ENCODE measurements at regions not wholly inside any gene's neighbourhood (a gene's known extent, or its start where the extent isn't known, plus 50 kb on each side); places are given as distances from the start of the nearest gene placed in this dataset.

DNA sequence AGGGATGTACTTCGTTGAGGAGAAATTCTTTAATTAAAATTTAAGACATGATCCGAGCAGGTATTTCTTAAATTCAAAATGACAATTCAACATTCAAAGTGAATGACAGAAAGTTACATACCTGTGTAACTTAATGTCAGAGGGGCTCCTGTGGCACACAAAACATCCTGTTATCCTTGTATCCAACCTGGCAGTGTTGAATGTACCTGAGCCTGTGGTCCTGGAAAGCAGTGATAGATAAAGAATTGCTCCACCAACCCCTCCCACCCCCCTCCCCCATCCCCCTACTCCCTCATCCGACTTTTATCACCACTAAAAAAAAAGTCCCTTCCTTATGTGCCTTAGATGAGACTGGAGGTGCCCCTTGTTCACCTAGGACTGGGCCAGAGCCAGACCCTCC lies 119.4 kb upstream of the ADCY1 start:
- peaks cover 4 to 11% of the 10 kb centered on the region in 2 experiments for H3K27me3 ChIP-seq (ENCODE audit: control insufficient read depth in 1 of 2, insufficient read depth in 2 of 2, low read length in 2 of 2)
- H3K4me3 Mint-ChIP-seq = no peak overlapping the region
- intact Hi-C loops (cut with DNase I, micrococcal nuclease) = no loop called here
- H3K4me1 ChIP-seq (ENCODE audit: insufficient read depth, low read length) = no peaks in the 10 kb centered on the region
- no peak for DNase-seq
- H3K9me3 ChIP-seq (ENCODE audit: control insufficient read depth in 1 of 2, insufficient read depth in 1 of 2, low read length in 2 of 2) = peaks cover 0 to 4% of the 10 kb centered on the region in 2 experiments
- peaks cover 39% of the 10 kb centered on the region for H3K27me3 Mint-ChIP-seq
- H3K27ac Mint-ChIP-seq = no peak overlapping the region
- no peaks in the 10 kb centered on the region for H3K4me1 Mint-ChIP-seq (ENCODE audit: low read depth)
- ChIA-PET CTCF (no interaction called here), POLR2A (no interaction called here)
- no peak for ATAC-seq (ENCODE audit: poor library complexity)
- no peak overlapping the region for H3K27ac ChIP-seq (ENCODE audit: low read depth in 1 of 2, low read length in 2 of 2)
- no peaks in the 10 kb centered on the region for H3K36me3 ChIP-seq (ENCODE audit: insufficient read depth, low read length)
- H3K36me3 Mint-ChIP-seq (ENCODE audit: low read depth) = no peaks in the 10 kb centered on the region
- no peaks in the 10 kb centered on the region for H3K9me3 Mint-ChIP-seq
- no peak overlapping the region for H3K4me3 ChIP-seq (ENCODE audit: low read length)
- TF ChIP-seq, protein P1, sequence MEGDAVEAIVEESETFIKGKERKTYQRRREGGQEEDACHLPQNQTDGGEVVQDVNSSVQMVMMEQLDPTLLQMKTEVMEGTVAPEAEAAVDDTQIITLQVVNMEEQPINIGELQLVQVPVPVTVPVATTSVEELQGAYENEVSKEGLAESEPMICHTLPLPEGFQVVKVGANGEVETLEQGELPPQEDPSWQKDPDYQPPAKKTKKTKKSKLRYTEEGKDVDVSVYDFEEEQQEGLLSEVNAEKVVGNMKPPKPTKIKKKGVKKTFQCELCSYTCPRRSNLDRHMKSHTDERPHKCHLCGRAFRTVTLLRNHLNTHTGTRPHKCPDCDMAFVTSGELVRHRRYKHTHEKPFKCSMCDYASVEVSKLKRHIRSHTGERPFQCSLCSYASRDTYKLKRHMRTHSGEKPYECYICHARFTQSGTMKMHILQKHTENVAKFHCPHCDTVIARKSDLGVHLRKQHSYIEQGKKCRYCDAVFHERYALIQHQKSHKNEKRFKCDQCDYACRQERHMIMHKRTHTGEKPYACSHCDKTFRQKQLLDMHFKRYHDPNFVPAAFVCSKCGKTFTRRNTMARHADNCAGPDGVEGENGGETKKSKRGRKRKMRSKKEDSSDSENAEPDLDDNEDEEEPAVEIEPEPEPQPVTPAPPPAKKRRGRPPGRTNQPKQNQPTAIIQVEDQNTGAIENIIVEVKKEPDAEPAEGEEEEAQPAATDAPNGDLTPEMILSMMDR (IDR thresholded peaks at IDR 0.05) = no peak

DNA sequence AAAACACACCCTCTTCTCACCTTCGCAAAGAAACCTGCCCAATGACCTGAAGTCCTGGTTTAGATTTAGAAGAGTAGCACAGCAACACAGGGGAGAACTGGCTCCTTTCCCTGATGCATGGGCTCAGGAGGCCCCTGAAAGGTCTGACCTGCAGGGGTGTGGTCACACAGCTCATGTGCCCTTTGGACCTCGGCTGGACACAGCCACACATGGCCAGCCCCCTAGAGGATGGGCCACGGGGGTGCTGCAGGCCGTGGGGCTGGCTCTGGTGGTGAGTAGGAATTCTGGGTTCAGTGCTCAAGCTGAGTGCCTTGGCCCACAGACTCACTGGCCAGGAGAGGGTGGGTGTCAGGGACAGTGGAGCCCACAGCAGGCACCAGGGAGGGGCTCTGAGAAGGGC lies 118.5 kb upstream of the ADCY1 start:
- TF ChIP-seq, protein P1 (IDR thresholded peaks at IDR 0.05) = no peak
- no peaks in the 10 kb centered on the region for H3K4me1 ChIP-seq (ENCODE audit: insufficient read depth, low read length)
- no peak overlapping the region for H3K27ac ChIP-seq (ENCODE audit: low read depth in 1 of 2, low read length in 2 of 2)
- intact Hi-C loops (cut with DNase I, micrococcal nuclease) = no loop called here
- POLR2A ChIA-PET = no interaction called here
- peaks cover 0 to 4% of the 10 kb centered on the region in 2 experiments for H3K9me3 ChIP-seq (ENCODE audit: control insufficient read depth in 1 of 2, insufficient read depth in 1 of 2, low read length in 2 of 2)
- no peak for ATAC-seq (ENCODE audit: poor library complexity)
- H3K36me3 ChIP-seq (ENCODE audit: insufficient read depth, low read length) = no peaks in the 10 kb centered on the region
- H3K27ac Mint-ChIP-seq = no peak overlapping the region
- H3K4me3 ChIP-seq (ENCODE audit: low read length) = no peak overlapping the region
- H3K27me3 ChIP-seq (ENCODE audit: control insufficient read depth in 1 of 2, insufficient read depth in 2 of 2, low read length in 2 of 2) = peaks cover 4 to 7% of the 10 kb centered on the region in 2 experiments
- H3K4me3 Mint-ChIP-seq = no peak overlapping the region
- H3K9me3 Mint-ChIP-seq = no peaks in the 10 kb centered on the region
- H3K27me3 Mint-ChIP-seq = peaks cover 38% of the 10 kb centered on the region
- no peaks in the 10 kb centered on the region for H3K36me3 Mint-ChIP-seq (ENCODE audit: low read depth)
- no peak for DNase-seq
- no peaks in the 10 kb centered on the region for H3K4me1 Mint-ChIP-seq (ENCODE audit: low read depth)
- CTCF ChIA-PET = no interaction called here

DNA sequence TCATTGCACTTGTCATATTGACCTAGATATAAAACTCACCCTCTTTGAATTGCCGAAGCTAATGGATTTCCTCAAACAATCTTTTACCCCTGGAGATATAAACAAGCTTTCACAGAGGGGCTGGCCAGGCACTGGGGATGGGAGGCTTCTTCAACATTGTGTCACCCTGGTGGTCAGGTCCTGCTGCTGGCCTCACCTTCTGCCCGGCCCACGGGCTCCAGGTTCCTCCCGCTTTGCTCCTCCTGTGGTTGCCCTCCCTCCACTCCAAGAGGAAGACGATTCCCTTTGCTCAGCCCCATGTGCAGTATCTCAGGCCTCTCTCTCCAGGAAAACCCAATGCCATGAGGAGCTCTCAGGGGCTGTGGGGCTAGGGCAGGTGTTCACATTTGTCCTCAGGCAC lies 118.1 kb upstream of the ADCY1 start:
- ChIA-PET POLR2A (no interaction called here), CTCF (no interaction called here)
- Histone ChIP-seq H3K27ac (ENCODE audit: low read depth in 1 of 2, low read length in 2 of 2) (no peak overlapping the region), H3K4me3 (ENCODE audit: low read length) (no peak overlapping the region), H3K9me3 (ENCODE audit: control insufficient read depth in 1 of 2, insufficient read depth in 1 of 2, low read length in 2 of 2) (peaks cover 0 to 4% of the 10 kb centered on the region in 2 experiments), H3K27me3 (ENCODE audit: control insufficient read depth in 1 of 2, insufficient read depth in 2 of 2, low read length in 2 of 2) (peaks cover 4 to 5% of the 10 kb centered on the region in 2 experiments), H3K36me3 (ENCODE audit: insufficient read depth, low read length) (no peaks in the 10 kb centered on the region), H3K4me1 (ENCODE audit: insufficient read depth, low read length) (no peaks in the 10 kb centered on the region)
- ATAC-seq (ENCODE audit: poor library complexity) (no peak), DNase-seq (no peak)
- Mint-ChIP-seq H3K36me3 (ENCODE audit: low read depth) (no peaks in the 10 kb centered on the region), H3K27ac (no peak overlapping the region), H3K9me3 (no peaks in the 10 kb centered on the region), H3K27me3 (peaks cover 36% of the 10 kb centered on the region), H3K4me1 (ENCODE audit: low read depth) (no peaks in the 10 kb centered on the region), H3K4me3 (no peak overlapping the region)
- TF ChIP-seq, protein P1 (IDR thresholded peaks at IDR 0.05) = no peak
- intact Hi-C loops (cut with DNase I, micrococcal nuclease) = no loop called here
